ENCODE measurements at regions not wholly inside any gene's neighbourhood (a gene's known extent, or its start where the extent isn't known, plus 50 kb on each side); places are given as distances from the start of the nearest gene placed in this dataset.
"Not testable (repeated sequence)": the region's sequence is repeated elsewhere in the genome, so short reads cannot be mapped to it uniquely, and the experiment has no call there.

DNA sequence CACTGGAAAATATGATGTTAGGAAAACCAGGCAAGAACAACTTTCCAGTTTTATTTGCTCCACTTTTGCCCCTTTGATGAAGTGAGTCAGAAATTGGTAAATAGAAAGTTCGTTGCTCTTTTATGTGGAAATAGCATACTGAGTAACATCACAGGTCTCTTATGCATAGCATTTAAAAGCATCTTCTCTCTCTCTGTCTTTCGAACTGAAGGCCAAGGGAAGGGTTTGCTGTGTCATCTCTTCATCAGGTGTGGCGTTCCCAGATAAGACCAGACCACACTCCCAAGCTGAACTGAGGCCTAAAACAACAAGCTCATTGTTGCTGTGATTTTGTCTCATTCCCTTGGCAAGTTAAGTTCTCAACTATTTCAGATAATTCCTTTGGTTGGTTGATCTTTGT is 131.8 kb upstream of the GRB10 start:
- no peak for DNase-seq

DNA sequence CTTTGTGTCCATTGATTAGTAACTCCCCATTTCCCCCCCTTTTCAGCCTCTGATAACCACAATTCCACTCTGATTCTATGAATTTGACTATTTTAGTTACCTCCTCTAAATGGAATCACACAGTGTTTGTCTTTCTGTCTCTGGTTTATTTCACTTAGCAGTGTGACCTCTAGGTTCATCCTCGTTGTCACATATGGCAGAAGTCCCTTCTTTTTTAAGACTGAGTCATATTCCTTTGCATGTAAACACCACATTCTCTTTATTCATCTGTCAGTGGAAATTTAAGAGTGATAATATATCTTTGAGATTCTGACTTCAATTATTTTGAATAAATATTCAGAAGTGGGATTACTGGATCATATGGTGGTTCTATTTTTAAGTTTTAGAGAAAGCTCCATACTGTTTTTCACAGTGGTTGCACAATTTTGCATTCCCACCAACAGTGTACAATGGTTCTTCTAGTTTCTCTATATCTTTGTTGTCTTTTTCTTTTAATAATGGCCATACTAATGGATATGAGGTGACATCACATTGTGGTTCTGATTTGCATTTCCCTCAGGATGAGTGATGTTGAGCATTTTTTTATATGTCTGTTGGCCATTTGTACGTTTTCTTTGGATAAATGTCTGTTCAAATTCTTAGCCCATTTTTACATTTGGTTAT is 126.1 kb upstream of the GRB10 start:
- DNase-seq, result no peak

DNA sequence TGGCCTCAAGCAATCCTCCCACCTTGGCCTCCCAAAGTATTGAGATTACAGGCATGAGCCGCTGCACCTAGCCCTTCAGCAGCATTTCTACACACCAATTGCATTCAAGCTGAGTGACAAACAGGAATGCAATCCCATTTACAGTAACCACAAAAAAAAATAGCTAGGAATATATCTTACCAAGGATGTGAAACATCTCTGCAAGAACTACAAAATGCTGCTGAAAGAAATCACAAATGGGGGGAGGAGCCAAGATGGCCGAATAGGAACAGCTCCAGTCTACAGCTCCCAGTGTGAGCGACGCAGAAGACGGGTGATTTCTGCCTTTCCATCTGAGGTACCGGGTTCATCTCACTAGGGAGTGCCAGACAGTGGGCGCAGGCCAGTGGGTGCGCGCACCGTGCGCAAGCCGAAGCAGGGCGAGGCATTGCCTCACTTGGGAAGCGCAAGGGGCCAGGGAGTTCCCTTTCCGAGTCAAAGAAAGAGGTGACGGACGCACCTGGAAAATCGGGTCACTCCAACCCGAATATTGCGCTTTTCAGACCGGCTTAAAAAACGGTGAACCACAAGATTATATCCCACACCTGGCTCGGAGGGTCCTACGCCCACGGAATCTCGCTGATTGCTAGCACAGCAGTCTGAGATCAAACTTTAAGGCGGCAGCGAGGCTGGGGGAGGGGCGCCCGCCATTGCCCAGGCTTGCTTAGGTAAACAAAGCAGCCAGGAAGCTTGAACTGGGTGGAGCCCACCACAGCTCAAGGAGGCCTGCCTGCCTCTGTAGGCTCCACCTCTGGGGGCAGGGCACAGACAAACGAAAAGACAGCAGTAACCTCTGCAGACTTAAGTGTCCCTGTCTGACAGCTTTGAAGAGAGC is 116.1 kb upstream of the GRB10 start:
- not testable (repeated sequence) for DNase-seq

DNA sequence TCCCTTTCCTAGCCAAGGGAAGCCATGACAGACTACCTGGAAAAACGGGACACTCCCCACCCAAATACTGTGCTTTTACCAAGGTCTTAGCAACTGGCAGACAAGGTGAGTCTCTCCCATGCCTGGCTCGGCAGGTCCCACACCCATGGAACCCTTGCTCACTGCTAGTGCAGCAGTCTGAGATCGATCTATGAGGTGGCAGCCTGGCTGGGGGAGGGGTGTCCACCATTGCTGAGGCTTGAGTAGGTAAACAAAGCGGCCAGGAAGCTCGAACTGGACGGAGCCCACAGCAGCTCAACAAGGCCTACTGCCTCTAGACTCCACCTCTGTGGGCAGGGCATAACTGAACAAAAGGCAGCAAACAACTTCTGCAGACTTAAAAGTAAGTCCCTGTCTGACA is 104.4 kb upstream of the GRB10 start:
- DNase-seq, result not testable (repeated sequence)

- DNase-seq, result no peak
These were observed 89.7 kb upstream of the GRB10 start for GRCh38 chr7:50872437-50872836.

- DNase-seq, result no peak
These were observed 86.5 kb upstream of the GRB10 start for GRCh38 chr7:50869108-50869725.

- no peak for DNase-seq
These were observed 85.9 kb upstream of the GRB10 start for GRCh38 chr7:50868426-50869100.

DNA sequence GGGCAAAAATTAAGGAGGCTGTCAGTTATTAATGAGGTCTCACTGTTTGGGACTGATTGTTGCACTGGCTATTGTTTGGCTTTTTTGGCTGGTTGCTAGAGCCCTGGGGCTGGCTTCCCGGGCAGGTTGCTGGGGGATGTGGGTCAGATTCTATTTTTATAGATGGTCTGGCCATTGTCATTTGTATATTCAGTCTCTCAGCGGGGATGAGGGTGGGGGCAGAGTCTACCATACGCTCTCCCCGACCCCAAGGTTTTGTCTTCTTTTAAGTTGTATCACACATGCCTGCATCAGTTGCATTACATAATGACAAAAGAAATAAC is 84.3 kb upstream of the GRB10 start:
- DNase-seq, result no peak

GRCh38 chr7:50866343-50867033 is 83.8 kb upstream of the GRB10 start:
- no peak for DNase-seq

- no peak for DNase-seq
These were observed 82.8 kb upstream of the GRB10 start for GRCh38 chr7:50865450-50865849.

DNA sequence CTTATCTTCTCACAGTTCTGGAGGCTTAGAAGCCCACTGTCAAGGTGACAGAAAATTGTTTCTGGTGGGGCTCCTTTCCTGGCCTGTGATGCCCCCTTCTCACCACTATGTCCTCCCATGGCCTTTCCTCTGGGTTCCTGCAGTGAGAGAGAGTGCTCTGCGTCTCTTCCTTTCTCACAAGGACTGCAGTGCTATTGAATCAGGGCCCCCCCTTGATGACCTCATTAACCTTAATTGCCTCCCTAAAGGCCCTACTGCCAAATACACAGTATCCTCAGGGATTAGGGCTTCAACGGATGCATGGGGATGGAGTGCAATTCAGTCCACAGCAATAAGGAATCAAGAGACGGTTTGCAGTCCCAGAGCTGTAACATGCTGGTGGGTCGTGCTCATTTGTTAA is 82.0 kb upstream of the GRB10 start:
- no peak for DNase-seq

DNA sequence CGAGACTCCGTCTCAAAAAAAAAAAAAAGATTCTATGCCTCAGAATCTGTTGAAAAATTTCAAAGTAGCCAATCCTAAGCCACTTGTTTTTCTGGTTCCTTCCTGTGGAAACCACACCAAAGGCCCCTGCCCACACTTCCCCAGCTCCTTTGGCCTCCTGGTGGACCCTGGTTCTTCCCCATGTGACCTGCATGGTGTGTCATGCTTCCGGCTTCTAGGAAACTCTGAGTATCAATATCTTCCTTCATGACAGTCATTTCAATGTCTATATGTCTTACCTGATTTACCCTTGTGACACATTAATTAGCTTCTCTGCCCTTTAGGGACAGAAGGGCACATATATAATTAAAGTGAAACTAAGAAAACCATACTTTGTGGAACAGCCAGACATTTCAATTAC is 80.4 kb upstream of the GRB10 start:
- no peak for DNase-seq

GRCh38 chr7:50862302-50862701 is 79.6 kb upstream of the GRB10 start:
- DNase-seq, result no peak

- no peak for DNase-seq
These were observed 77.9 kb upstream of the GRB10 start for GRCh38 chr7:50860598-50860997.

- DNase-seq, result no peak
These were observed 77.5 kb upstream of the GRB10 start for GRCh38 chr7:50860174-50860573.

DNA sequence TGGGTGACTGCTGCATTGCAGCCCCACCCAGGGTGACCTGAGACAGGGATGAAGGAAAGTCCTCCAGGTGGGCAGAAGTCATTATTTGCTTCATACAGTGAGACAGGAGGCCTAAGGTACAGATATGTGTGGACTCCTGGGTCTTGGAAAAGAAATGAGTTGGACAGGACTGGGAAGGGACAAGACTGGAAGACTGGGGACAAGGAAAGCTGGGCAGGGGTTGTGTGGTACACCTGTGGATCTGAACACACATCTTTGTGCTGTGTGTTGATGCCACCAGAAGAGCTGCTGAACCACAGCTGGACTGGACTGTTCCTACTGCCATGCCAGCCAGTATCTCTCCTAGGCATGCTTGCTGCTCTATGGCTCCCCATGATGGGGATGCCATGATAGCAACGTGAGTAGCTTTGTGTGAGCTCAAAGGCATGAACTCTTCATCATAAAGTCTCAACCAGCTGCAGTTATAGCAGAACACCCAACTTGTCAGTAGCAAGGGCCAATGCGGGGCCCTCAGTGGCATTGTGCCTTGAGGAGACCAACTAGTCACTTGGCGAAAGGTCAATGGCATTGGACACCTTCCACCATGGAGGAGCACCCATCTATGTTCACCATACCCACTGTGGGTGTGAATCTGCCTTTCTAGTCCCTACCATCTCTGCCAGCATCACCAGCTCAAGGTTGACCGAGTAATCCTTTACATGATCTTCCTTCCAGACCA is 76.0 kb upstream of the GRB10 start:
- no peak for DNase-seq

GRCh38 chr7:50857804-50858489 is 75.3 kb upstream of the GRB10 start:
- DNase-seq, result peak; percentile 8

- DNase-seq, result no peak
These were observed 74.1 kb upstream of the GRB10 start for GRCh38 chr7:50856806-50857205.

GRCh38 chr7:50856231-50856630 is 73.5 kb upstream of the GRB10 start:
- DNase-seq, result no peak

DNA sequence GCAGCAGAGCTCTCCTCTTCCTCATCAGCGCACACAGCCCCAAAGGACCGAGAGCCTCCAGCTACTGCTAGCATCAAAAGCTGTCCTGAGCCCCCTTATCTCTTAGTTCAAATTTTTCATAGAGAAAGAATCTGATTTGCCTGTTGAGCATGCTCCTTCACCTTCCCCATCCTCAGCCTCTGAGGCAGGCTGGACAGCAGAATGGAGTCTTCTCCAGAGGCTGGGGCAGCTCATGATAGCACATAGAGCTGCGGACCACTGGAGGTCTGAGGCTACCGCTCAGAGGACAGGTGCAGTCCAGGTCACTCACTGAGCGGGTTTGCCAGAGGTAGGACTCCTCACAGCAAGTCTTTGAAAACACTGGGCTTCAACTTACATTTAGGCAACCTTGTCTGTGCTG is 72.8 kb upstream of the GRB10 start:
- no peak for DNase-seq

DNA sequence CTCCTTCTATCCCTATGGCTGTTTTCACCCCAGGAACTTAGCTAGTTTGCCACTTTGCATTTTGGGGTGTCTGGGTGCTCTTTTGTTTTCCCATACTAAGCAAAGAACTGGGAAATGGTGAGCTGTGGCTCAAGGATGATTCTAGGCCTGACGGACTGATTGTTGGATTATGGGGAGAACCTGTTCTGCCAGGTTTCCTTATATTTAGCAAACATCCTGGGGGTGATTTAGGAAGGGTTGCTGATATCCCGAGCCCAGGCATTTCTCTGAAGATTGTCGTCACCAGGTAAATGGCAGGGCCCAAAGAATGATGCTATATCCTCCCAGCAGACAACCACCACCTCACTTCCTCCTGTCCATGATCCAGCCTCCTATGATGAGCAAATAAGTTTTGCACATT is 72.1 kb upstream of the GRB10 start:
- DNase-seq, result no peak

DNA sequence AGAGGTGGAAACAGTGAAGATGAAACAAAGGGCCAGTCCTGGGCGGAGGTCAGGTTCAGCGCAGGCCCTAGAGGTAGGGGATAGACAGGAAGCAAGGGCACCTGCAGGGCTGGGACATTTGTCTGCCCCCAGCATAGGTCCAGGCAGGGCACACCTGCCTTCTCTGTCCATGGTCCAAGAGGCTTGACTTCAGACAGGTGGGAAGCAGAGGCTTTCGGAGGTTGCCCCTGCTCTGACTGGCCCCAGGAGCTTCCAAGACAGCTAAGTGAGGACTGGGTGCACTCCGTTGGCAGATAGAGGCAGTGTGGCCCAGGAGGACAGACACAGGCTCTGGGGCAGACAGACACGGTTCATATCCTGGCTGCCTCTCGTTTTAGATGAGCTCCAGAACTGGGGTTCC is 71.6 kb upstream of the GRB10 start:
- DNase-seq, result no peak
